ENCODE measurements at regions not wholly inside any gene's neighbourhood (a gene's known extent, or its start where the extent isn't known, plus 50 kb on each side); places are given as distances from the start of the nearest gene placed in this dataset.
"Not testable (repeated sequence)": the region's sequence is repeated elsewhere in the genome, so short reads cannot be mapped to it uniquely, and the experiment has no call there.

- ATAC-seq (no peak), DNase-seq (no peak)
- intact Hi-C loops (cut with DNase I): no loop called here
Observed at GRCh38 chr10:23538968-23539367, 100.1 kb downstream of the OTUD1 start.

- intact Hi-C loops (cut with DNase I): no loop called here
- DNase-seq (no peak), ATAC-seq (no peak)
Observed at GRCh38 chr10:23540401-23541030, 101.6 kb downstream of the OTUD1 start.

- no peak for DNase-seq
- intact Hi-C loops (cut with DNase I): no loop called here
- no peak for ATAC-seq
Observed at GRCh38 chr10:23543691-23544380, 105.0 kb downstream of the OTUD1 start.

GRCh38 chr10:23545866-23546265 is 107.0 kb downstream of the OTUD1 start:
- DNase-seq; intact Hi-C loops (cut with DNase I); ATAC-seq: not testable (repeated sequence)

- intact Hi-C loops (cut with DNase I): no loop called here
- no peak for DNase-seq
- no peak for ATAC-seq
Observed at GRCh38 chr10:23556727-23557440, 118.0 kb downstream of the OTUD1 start.

GRCh38 chr10:23557777-23558176 is 118.9 kb downstream of the OTUD1 start:
- ATAC-seq (no peak), DNase-seq (no peak)
- intact Hi-C loops (cut with DNase I): no loop called here

GRCh38 chr10:23558361-23558799 is 119.5 kb downstream of the OTUD1 start:
- intact Hi-C loops (cut with DNase I): no loop called here
- ATAC-seq: peak in 1 of 2 donors; percentile 29
- no peak for DNase-seq

GRCh38 chr10:23568996-23569395 is 130.1 kb downstream of the OTUD1 start:
- intact Hi-C loops (cut with DNase I): no loop called here
- no peak for ATAC-seq

GRCh38 chr10:23571884-23572283 is 133.0 kb downstream of the OTUD1 start:
- intact Hi-C loops (cut with DNase I): no loop called here
- DNase-seq: no peak
- no peak for ATAC-seq

More at GRCh38 chr10:23568996-23569395, 130.1 kb downstream of the OTUD1 start:
- DNase-seq: no peak

GRCh38 chr10:23581906-23582450 is 143.1 kb downstream of the OTUD1 start:
- ATAC-seq (no peak), DNase-seq (no peak)
- intact Hi-C loops (cut with DNase I): no loop called here

- no peak for ATAC-seq
- intact Hi-C loops (cut with DNase I): no loop called here
Observed at GRCh38 chr10:23584396-23584795, 145.5 kb downstream of the OTUD1 start.

GRCh38 chr10:23585186-23585585 is 146.3 kb downstream of the OTUD1 start:
- no peak for DNase-seq
- ATAC-seq: no peak
- intact Hi-C loops (cut with DNase I): no loop called here

More at GRCh38 chr10:23584396-23584795, 145.5 kb downstream of the OTUD1 start:
- no peak for DNase-seq

GRCh38 chr10:23585666-23586065 is 146.8 kb downstream of the OTUD1 start:
- intact Hi-C loops (cut with DNase I): no loop called here
- DNase-seq: no peak
- no peak for ATAC-seq

- intact Hi-C loops (cut with DNase I); DNase-seq; ATAC-seq: not testable (repeated sequence)
Observed at GRCh38 chr10:23595278-23595677, 156.4 kb downstream of the OTUD1 start.

GRCh38 chr10:23604613-23605012 is 165.7 kb downstream of the OTUD1 start:
- intact Hi-C loops (cut with DNase I): no loop called here
- DNase-seq (no peak), ATAC-seq (no peak)

GRCh38 chr10:23606456-23606855 is 167.6 kb downstream of the OTUD1 start:
- intact Hi-C loops (cut with DNase I): no loop called here
- no peak for DNase-seq
- ATAC-seq: no peak

- peak in 1 of 2 donors; percentile 19 for ATAC-seq
- DNase-seq: no peak
- intact Hi-C loops (cut with DNase I): no loop called here
Observed at GRCh38 chr10:23608926-23609325, 170.1 kb downstream of the OTUD1 start.

GRCh38 chr10:23610626-23611307 is 171.9 kb downstream of the OTUD1 start:
- DNase-seq: no peak
- intact Hi-C loops (cut with DNase I): no loop called here
- peak in 1 of 2 donors; percentile 53 for ATAC-seq

GRCh38 chr10:23611308-23612029 is 172.6 kb downstream of the OTUD1 start:
- ATAC-seq: no peak
- no peak for DNase-seq
- intact Hi-C loops (cut with DNase I): no loop called here
